ENCODE measurements at regions not wholly inside any gene's neighbourhood (a gene's known extent, or its start where the extent isn't known, plus 50 kb on each side); places are given as distances from the start of the nearest gene placed in this dataset.

DNA sequence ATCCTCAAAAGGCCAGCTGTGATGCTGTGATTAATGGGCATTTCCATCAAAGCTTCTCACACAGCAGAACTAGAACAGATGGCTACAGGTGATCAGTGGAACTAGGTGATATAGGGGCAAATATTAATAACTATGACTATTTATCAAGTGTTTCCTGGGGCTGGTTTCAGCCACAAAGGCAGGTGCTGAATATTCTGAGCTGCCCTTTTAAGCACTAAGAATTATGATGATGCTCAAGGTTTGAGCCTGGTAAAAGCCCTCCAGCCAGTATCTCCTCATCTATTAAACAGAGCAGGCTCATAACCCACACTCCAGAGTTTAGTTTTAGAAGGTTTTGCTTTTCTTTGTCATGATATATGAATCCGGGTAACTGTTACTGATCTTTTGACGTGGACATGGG is 129.5 kb upstream of the ACP3 start:
- Histone ChIP-seq H3K4me3 (ENCODE audit: low read depth in 1 of 3, low read length in 3 of 3) (no peak overlapping the region), H3K9ac (ENCODE audit: low read depth in 1 of 2, low read length in 2 of 2) (no peak overlapping the region), H3K4me1 (ENCODE audit: control insufficient read depth in 4 of 4, insufficient read depth in 4 of 4, low read length in 3 of 4) (no peaks in the 10 kb centered on the region), H3K36me3 (ENCODE audit: control insufficient read depth in 4 of 4, insufficient read depth in 3 of 4, low read depth in 1 of 4, low read length in 3 of 4) (no peaks in the 10 kb centered on the region), H3K27me3 (ENCODE audit: control insufficient read depth in 4 of 4, insufficient read depth in 4 of 4, low read length in 3 of 4) (peaks cover 0 to 3% (median 0%) of the 10 kb centered on the region in 4 donors), H3K27ac (ENCODE audit: low read depth in 1 of 2, low read length in 2 of 2) (no peak overlapping the region), H3K9me3 (ENCODE audit: control insufficient read depth in 4 of 4, low read length in 3 of 4) (no peaks in the 10 kb centered on the region)
- DNase-seq (ENCODE audit: low spot score) = no peak
- WGBS = 84% methylated on average over 2 of the region's 2 CpGs
- TF ChIP-seq JUND (IDR thresholded peaks at IDR 0.05) (no peak), FOXA2 (IDR thresholded peaks at IDR 0.05) (no peak), NR2F2 (IDR thresholded peaks at IDR 0.05) (no peak), YY1 (IDR thresholded peaks at IDR 0.05) (no peak), GABPA (IDR thresholded peaks at IDR 0.05 in 1 of 2, conservative IDR thresholded peaks at IDR 0.05 in 1 of 2) (no peak), HNF4A (conservative IDR thresholded peaks at IDR 0.05) (no peak), TAF1 (conservative IDR thresholded peaks at IDR 0.05) (no peak), HNF4G (IDR thresholded peaks at IDR 0.05) (no peak), RAD21 (IDR thresholded peaks at IDR 0.05) (no peak), FOXA1 (IDR thresholded peaks at IDR 0.05) (no peak)
- TF ChIP-seq, protein P1, sequence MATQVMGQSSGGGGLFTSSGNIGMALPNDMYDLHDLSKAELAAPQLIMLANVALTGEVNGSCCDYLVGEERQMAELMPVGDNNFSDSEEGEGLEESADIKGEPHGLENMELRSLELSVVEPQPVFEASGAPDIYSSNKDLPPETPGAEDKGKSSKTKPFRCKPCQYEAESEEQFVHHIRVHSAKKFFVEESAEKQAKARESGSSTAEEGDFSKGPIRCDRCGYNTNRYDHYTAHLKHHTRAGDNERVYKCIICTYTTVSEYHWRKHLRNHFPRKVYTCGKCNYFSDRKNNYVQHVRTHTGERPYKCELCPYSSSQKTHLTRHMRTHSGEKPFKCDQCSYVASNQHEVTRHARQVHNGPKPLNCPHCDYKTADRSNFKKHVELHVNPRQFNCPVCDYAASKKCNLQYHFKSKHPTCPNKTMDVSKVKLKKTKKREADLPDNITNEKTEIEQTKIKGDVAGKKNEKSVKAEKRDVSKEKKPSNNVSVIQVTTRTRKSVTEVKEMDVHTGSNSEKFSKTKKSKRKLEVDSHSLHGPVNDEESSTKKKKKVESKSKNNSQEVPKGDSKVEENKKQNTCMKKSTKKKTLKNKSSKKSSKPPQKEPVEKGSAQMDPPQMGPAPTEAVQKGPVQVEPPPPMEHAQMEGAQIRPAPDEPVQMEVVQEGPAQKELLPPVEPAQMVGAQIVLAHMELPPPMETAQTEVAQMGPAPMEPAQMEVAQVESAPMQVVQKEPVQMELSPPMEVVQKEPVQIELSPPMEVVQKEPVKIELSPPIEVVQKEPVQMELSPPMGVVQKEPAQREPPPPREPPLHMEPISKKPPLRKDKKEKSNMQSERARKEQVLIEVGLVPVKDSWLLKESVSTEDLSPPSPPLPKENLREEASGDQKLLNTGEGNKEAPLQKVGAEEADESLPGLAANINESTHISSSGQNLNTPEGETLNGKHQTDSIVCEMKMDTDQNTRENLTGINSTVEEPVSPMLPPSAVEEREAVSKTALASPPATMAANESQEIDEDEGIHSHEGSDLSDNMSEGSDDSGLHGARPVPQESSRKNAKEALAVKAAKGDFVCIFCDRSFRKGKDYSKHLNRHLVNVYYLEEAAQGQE (IDR thresholded peaks at IDR 0.05) = no peak
- TF ChIP-seq, protein P2, sequence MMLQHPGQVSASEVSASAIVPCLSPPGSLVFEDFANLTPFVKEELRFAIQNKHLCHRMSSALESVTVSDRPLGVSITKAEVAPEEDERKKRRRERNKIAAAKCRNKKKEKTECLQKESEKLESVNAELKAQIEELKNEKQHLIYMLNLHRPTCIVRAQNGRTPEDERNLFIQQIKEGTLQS (IDR thresholded peaks at IDR 0.05) = no peak
- TF ChIP-seq, protein P3, sequence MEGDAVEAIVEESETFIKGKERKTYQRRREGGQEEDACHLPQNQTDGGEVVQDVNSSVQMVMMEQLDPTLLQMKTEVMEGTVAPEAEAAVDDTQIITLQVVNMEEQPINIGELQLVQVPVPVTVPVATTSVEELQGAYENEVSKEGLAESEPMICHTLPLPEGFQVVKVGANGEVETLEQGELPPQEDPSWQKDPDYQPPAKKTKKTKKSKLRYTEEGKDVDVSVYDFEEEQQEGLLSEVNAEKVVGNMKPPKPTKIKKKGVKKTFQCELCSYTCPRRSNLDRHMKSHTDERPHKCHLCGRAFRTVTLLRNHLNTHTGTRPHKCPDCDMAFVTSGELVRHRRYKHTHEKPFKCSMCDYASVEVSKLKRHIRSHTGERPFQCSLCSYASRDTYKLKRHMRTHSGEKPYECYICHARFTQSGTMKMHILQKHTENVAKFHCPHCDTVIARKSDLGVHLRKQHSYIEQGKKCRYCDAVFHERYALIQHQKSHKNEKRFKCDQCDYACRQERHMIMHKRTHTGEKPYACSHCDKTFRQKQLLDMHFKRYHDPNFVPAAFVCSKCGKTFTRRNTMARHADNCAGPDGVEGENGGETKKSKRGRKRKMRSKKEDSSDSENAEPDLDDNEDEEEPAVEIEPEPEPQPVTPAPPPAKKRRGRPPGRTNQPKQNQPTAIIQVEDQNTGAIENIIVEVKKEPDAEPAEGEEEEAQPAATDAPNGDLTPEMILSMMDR (IDR thresholded peaks at IDR 0.05; ENCODE audit: low read depth, low read length, missing input control) = no peak
- TF ChIP-seq, protein P4, sequence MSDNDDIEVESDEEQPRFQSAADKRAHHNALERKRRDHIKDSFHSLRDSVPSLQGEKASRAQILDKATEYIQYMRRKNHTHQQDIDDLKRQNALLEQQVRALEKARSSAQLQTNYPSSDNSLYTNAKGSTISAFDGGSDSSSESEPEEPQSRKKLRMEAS (IDR thresholded peaks at IDR 0.05) = no peak
- TF ChIP-seq, protein P5, sequence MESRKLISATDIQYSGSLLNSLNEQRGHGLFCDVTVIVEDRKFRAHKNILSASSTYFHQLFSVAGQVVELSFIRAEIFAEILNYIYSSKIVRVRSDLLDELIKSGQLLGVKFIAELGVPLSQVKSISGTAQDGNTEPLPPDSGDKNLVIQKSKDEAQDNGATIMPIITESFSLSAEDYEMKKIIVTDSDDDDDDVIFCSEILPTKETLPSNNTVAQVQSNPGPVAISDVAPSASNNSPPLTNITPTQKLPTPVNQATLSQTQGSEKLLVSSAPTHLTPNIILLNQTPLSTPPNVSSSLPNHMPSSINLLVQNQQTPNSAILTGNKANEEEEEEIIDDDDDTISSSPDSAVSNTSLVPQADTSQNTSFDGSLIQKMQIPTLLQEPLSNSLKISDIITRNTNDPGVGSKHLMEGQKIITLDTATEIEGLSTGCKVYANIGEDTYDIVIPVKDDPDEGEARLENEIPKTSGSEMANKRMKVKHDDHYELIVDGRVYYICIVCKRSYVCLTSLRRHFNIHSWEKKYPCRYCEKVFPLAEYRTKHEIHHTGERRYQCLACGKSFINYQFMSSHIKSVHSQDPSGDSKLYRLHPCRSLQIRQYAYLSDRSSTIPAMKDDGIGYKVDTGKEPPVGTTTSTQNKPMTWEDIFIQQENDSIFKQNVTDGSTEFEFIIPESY (IDR thresholded peaks at IDR 0.05) = no peak

DNA sequence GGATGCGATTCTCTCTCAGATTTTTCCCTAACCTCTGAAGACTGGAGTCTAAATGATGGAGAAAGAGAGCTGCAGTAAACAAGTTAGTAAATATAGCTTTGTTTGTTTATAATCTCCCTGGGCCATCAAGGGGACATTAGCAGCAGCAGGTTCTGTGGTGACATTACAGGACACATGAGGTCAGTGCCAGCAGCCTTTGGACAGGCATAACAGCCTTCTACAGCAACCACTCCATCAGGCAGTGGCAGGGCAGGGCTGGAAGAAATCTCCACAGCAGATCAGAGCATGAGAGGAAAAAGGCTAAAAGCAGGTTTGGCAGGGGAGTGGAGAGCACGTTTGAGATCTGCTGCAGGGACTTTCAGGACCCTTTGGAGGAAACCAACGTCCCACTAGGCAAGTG is 127.6 kb upstream of the ACP3 start:
- Histone ChIP-seq H3K36me3 (ENCODE audit: control insufficient read depth in 4 of 4, insufficient read depth in 3 of 4, low read depth in 1 of 4, low read length in 3 of 4) (no peaks in the 10 kb centered on the region), H3K4me1 (ENCODE audit: control insufficient read depth in 4 of 4, insufficient read depth in 4 of 4, low read length in 3 of 4) (no peaks in the 10 kb centered on the region), H3K9me3 (ENCODE audit: control insufficient read depth in 4 of 4, low read length in 3 of 4) (no peaks in the 10 kb centered on the region), H3K9ac (ENCODE audit: low read depth in 1 of 2, low read length in 2 of 2) (no peak overlapping the region), H3K27me3 (ENCODE audit: control insufficient read depth in 4 of 4, insufficient read depth in 4 of 4, low read length in 3 of 4) (peaks cover 0 to 3% (median 0%) of the 10 kb centered on the region in 4 donors), H3K27ac (ENCODE audit: low read depth in 1 of 2, low read length in 2 of 2) (no peak overlapping the region), H3K4me3 (ENCODE audit: low read depth in 1 of 3, low read length in 3 of 3) (no peak overlapping the region)
- DNase-seq (ENCODE audit: low spot score) = no peak
- WGBS = 45% methylated on average over 3 of the region's 3 CpGs
- TF ChIP-seq HNF4A (conservative IDR thresholded peaks at IDR 0.05) (no peak), FOXA2 (IDR thresholded peaks at IDR 0.05) (no peak), HNF4G (IDR thresholded peaks at IDR 0.05) (no peak), TAF1 (conservative IDR thresholded peaks at IDR 0.05) (no peak), GABPA (IDR thresholded peaks at IDR 0.05 in 1 of 2, conservative IDR thresholded peaks at IDR 0.05 in 1 of 2) (no peak), EGR1 (IDR thresholded peaks at IDR 0.05; ENCODE audit: low read depth in 2 of 2) (no peak), RAD21 (IDR thresholded peaks at IDR 0.05) (no peak), FOXA1 (IDR thresholded peaks at IDR 0.05) (no peak), NR2F2 (IDR thresholded peaks at IDR 0.05) (no peak), RXRA (IDR thresholded peaks at IDR 0.05) (no peak), SP1 (IDR thresholded peaks at IDR 0.05) (no peak), YY1 (IDR thresholded peaks at IDR 0.05) (no peak), JUND (IDR thresholded peaks at IDR 0.05) (no peak)
- TF ChIP-seq, protein P4 (IDR thresholded peaks at IDR 0.05) = no peak
- TF ChIP-seq, protein P3 (IDR thresholded peaks at IDR 0.05; ENCODE audit: low read depth, low read length, missing input control) = no peak
- TF ChIP-seq, protein P2 (IDR thresholded peaks at IDR 0.05) = no peak
- TF ChIP-seq, protein P5 (IDR thresholded peaks at IDR 0.05) = no peak

Data from liver (tissue), 8 donors.